B cell (primary cell): ENCODE measurements at regions not wholly inside any gene's neighbourhood (a gene's known extent, or its start where the extent isn't known, plus 50 kb on each side); places are given as distances from the start of the nearest gene placed in this dataset.

Source experiments
- ATAC-seq: fragments of 200-7000 bp; cut with Tn5 transposase; one replicate; pipeline ENCODE4 v1.10.0; 2021; ENCODE audit warnings: low read depth, mild to moderate bottlenecking, moderate number of reproducible peaks, moderate library complexity
- CTCF ChIA-PET: fragments of 350-600 bp; sonication (Branson Sonifier 250); formaldehyde crosslinking; loops from one replicate; lab custom pipeline; 2021; ENCODE audit warnings: antibody characterized with exemption, inconsistent platforms; lab: Charles Lee
- POLR2A ChIA-PET: fragments of 350-600 bp; sonication (Branson Sonifier 250); formaldehyde crosslinking; loops from one replicate; lab custom pipeline; 2021; ENCODE audit warnings: antibody characterized with exemption; lab: Charles Lee
- DNase-seq: peaks from one replicate; pipeline ENCODE4 v3.0.0; 2013
- H2AFZ ChIP-seq: 2 replicates; pipeline ENCODE4 v1.6.1; 2012; ENCODE audit warnings: mild to moderate bottlenecking, low read depth, low read length; ENCODE audit not compliant: insufficient read depth, poor library complexity, severe bottlenecking
- H3K27ac ChIP-seq, 2 donors: 1 replicate in 1 of 2; 2 replicates in 1 of 2; pipeline ENCODE4 v1.5.1; 2012 to 2013; ENCODE audit warnings: low read length in 2 of 2, mild to moderate bottlenecking in 2 of 2, moderate library complexity in 1 of 2
- H3K27me3 ChIP-seq, 4 experiments: fragments of 200-600 bp in 1 of 4; sonication (generic) in 1 of 4; replicated peaks in 1 of 4; 1 replicate in 2 of 4; 2 replicates in 2 of 4; pipeline versions ENCODE4 v1.6.1 to v1.7.0; 2013 to 2016; ENCODE audit warnings: low read length in 3 of 4, mild to moderate bottlenecking in 2 of 4, mixed read lengths in 1 of 4, moderate library complexity in 1 of 4; ENCODE audit not compliant: insufficient read depth in 4 of 4, control insufficient read depth in 3 of 4; ENCODE audit errors: control extremely low read depth in 1 of 4
- H3K36me3 ChIP-seq, 2 experiments: replicated peaks in 1 of 2; 1 replicate in 1 of 2; 2 replicates in 1 of 2; pipeline versions ENCODE4 v1.6.1 to v1.7.1; 2013; ENCODE audit warnings: low read length in 1 of 2; ENCODE audit not compliant: insufficient read depth in 2 of 2, control insufficient read depth in 1 of 2; ENCODE audit errors: control extremely low read depth in 1 of 2, extremely low read depth in 1 of 2
- H3K4me1 ChIP-seq, 2 donors: fragments of 200-600 bp in 1 of 2; sonication (generic) in 1 of 2; 1 replicate in 1 of 2; 2 replicates in 1 of 2; pipeline versions ENCODE4 v1.5.1 to v1.6.1; 2013 to 2017; ENCODE audit warnings: low read length in 2 of 2; ENCODE audit not compliant: control insufficient read depth in 2 of 2, insufficient read depth in 2 of 2
- H3K4me2 ChIP-seq: replicated peaks from 2 replicates; pipeline ENCODE3; 2012; ENCODE audit warnings: mild to moderate bottlenecking, low read depth, low read length; ENCODE audit not compliant: poor library complexity, severe bottlenecking
- H3K4me3 ChIP-seq, 5 experiments: fragments of 200-600 bp in 1 of 5; sonication (generic) in 1 of 5; 1 replicate in 3 of 5; 2 replicates in 2 of 5; pipeline versions ENCODE4 v1.5.1 to v1.7.0; 2011 to 2016; ENCODE audit warnings: low read length in 4 of 5, mild to moderate bottlenecking in 4 of 5, low read depth in 2 of 5, control low read depth in 1 of 5, moderate library complexity in 1 of 5; ENCODE audit not compliant: insufficient read depth in 1 of 5; ENCODE audit errors: control extremely low read depth in 1 of 5, extremely low read depth in 1 of 5
- H3K79me2 ChIP-seq: fragments of 200-600 bp; sonication (generic); one replicate; pipeline ENCODE4 v1.6.0; 2016; ENCODE audit warnings: low read length; ENCODE audit not compliant: control insufficient read depth, insufficient read depth
- H3K9ac ChIP-seq: fragments of 200-600 bp; sonication (generic); 2 replicates; pipeline ENCODE4 v1.6.1; 2017; ENCODE audit warnings: mild to moderate bottlenecking, low read length, moderate library complexity
- H3K9me3 ChIP-seq, 3 donors: one replicate each; pipeline versions ENCODE4 v1.6.1 to v1.7.1; 2013; ENCODE audit warnings: low read length in 2 of 3; ENCODE audit not compliant: control insufficient read depth in 2 of 3, insufficient read depth in 1 of 3; ENCODE audit errors: control extremely low read depth in 1 of 3
- H4K20me1 ChIP-seq: 2 replicates; pipeline ENCODE4 v1.6.0; 2012; ENCODE audit warnings: mild to moderate bottlenecking, low read length; ENCODE audit not compliant: insufficient read depth, control insufficient read depth, poor library complexity, severe bottlenecking
- H3K27ac Mint-ChIP-seq: one replicate; pipeline ENCODE4 v1.8.0; 2021; ENCODE audit warnings: mixed read lengths
- H3K27me3 Mint-ChIP-seq: one replicate; pipeline ENCODE4 v1.8.0; 2021; ENCODE audit warnings: mixed read lengths
- H3K4me1 Mint-ChIP-seq: one replicate; pipeline ENCODE4 v1.8.0; 2021; ENCODE audit warnings: mixed read lengths
- H3K4me3 Mint-ChIP-seq: one replicate; pipeline ENCODE4 v1.8.0; 2021; ENCODE audit warnings: mixed read lengths
- H3K9me3 Mint-ChIP-seq: one replicate; pipeline ENCODE4 v1.8.0; 2022; ENCODE audit warnings: mixed read lengths; ENCODE audit not compliant: insufficient read depth
- EZH2 ChIP-seq: IDR thresholded peaks from 2 replicates; pipeline ENCODE4 v1.6.1; 2012; ENCODE audit warnings: borderline replicate concordance, low read depth, mild to moderate bottlenecking, moderate library complexity, low read length; ENCODE audit not compliant: insufficient read depth, poor library complexity, severe bottlenecking
- WGBS: methylation state at CpG from one replicate; pipeline ENCODE4 v1.1.5; 2013; ENCODE audit warnings: missing lambda C conversion rate; ENCODE audit not compliant: insufficient coverage; 5-methylcytosine and 5-hydroxymethylcytosine counted together
- intact Hi-C: fragments of 100-400 bp; cut with micrococcal nuclease; formaldehyde crosslinking; loops from one replicate; pipeline ENCODE4 v1.10.0; 2022
- TF ChIP-seq, protein P1 (sequence below): fragments of 200-600 bp; IDR thresholded peaks from one replicate; pipeline ENCODE4 v1.8.0; 2022; ENCODE audit warnings: antibody characterized with exemption, mild to moderate bottlenecking

DNA sequence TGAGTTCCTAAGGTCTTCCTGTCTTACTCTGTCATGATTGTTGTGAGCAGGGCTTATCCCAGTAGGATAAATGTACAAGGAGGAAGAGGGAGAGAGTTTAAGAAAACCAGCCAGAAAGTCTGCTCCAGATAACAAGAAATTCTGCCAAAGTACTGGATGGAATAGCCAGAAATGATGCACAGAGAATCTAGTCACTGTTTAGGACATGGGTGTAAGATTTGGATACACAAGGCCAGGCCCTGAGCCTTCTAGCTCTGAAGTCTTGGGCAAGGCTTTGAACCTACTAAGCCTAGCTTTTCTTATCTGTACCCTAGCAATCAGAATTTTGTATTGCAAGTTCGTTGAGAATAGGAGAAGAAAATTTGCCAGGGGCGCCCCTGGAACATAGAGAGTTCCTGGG is 180.4 kb upstream of the ROPN1 start:
- CTCF ChIA-PET, result no interaction called here
- no peaks in the 10 kb centered on the region for H3K36me3 ChIP-seq
- H3K4me1 Mint-ChIP-seq, result no peaks in the 10 kb centered on the region
- no CpG with 5 or more reads among the region's 2 CpGs for WGBS
- H3K9me3 ChIP-seq, result no peaks in the 10 kb centered on the region
- H3K27me3 ChIP-seq, result peaks cover 0 to 4% (median 1%) of the 10 kb centered on the region in 4 experiments
- POLR2A ChIA-PET, result no interaction called here
- no peak overlapping the region for H3K27ac ChIP-seq
- H3K79me2 ChIP-seq, result no peaks in the 10 kb centered on the region
- no peak overlapping the region for H3K9ac ChIP-seq
- DNase-seq, result no peak
- peaks cover 11% of the 10 kb centered on the region for H3K27me3 Mint-ChIP-seq
- H2AFZ ChIP-seq, result no peak overlapping the region
- H3K4me3 ChIP-seq, result no peak overlapping the region
- H3K27ac Mint-ChIP-seq, result no peak overlapping the region
- H3K4me2 ChIP-seq, result no peak overlapping the region
- no peaks in the 10 kb centered on the region for H3K4me1 ChIP-seq
- no peaks in the 10 kb centered on the region for H3K9me3 Mint-ChIP-seq
- H4K20me1 ChIP-seq, result no peaks in the 10 kb centered on the region
- intact Hi-C loops, result no loop called here
- TF ChIP-seq, protein P1, sequence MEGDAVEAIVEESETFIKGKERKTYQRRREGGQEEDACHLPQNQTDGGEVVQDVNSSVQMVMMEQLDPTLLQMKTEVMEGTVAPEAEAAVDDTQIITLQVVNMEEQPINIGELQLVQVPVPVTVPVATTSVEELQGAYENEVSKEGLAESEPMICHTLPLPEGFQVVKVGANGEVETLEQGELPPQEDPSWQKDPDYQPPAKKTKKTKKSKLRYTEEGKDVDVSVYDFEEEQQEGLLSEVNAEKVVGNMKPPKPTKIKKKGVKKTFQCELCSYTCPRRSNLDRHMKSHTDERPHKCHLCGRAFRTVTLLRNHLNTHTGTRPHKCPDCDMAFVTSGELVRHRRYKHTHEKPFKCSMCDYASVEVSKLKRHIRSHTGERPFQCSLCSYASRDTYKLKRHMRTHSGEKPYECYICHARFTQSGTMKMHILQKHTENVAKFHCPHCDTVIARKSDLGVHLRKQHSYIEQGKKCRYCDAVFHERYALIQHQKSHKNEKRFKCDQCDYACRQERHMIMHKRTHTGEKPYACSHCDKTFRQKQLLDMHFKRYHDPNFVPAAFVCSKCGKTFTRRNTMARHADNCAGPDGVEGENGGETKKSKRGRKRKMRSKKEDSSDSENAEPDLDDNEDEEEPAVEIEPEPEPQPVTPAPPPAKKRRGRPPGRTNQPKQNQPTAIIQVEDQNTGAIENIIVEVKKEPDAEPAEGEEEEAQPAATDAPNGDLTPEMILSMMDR, result no peak
- H3K4me3 Mint-ChIP-seq, result no peak overlapping the region
- no peak for ATAC-seq

DNA sequence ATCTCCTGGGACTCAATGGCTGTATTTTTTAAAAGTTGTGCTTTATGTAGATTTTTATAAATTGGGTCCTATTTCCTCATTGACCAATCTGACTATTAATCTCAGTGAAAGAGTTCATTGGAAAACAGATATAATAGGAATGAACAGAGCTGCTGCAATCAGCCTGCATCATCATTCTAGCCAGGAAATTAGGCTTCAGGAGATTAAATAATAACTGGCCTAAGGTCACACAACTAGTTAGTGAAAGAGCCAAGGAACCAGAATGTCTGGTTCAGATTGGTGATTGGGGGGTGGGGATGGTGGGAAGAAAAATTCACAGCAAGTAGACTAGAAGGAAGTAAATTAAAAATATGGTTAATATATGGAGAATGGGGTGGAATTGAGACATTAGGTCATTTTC is 180.9 kb upstream of the ROPN1 start:
- Histone ChIP-seq H2AFZ (no peak overlapping the region), H3K36me3 (no peaks in the 10 kb centered on the region), H3K9ac (no peak overlapping the region), H3K79me2 (no peaks in the 10 kb centered on the region), H3K4me3 (no peak overlapping the region), H3K27ac (no peak overlapping the region), H3K9me3 (no peaks in the 10 kb centered on the region), H4K20me1 (no peaks in the 10 kb centered on the region), H3K4me1 (no peaks in the 10 kb centered on the region), H3K27me3 (peaks cover 0 to 4% (median 1%) of the 10 kb centered on the region in 4 experiments), H3K4me2 (no peak overlapping the region)
- Mint-ChIP-seq H3K4me3 (no peak overlapping the region), H3K9me3 (no peaks in the 10 kb centered on the region), H3K27ac (no peak overlapping the region), H3K4me1 (no peaks in the 10 kb centered on the region), H3K27me3 (peaks cover 10% of the 10 kb centered on the region)
- intact Hi-C loops, result no loop called here
- ChIA-PET CTCF (no interaction called here), POLR2A (no interaction called here)
- DNase-seq, result no peak
- no peak for ATAC-seq
- TF ChIP-seq EZH2, result no peak
- TF ChIP-seq, protein P1, result no peak
